ENCODE measurements at regions not wholly inside any gene's neighbourhood (a gene's known extent, or its start where the extent isn't known, plus 50 kb on each side); places are given as distances from the start of the nearest gene placed in this dataset.

DNA sequence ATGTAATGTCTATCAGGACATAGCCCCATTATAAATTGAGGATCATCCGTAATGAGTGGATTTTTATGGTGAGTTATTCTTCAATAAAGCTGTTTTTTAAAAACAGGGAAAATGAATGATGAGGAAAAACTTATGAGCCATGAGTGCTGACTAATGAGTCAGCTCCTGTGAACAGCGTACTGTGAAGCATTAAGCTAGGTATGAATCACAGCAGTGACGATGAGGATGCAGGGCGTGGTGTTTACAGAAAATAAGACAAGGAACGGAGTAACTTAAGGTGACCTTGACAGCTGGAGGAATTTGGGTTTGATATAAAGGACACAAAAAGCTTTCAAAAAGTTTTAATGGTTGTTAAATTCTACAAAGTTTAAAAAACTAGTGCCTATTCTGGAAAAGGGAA, 96.3 kb downstream of the FOXF2 start:
- no peak for DNase-seq

DNA sequence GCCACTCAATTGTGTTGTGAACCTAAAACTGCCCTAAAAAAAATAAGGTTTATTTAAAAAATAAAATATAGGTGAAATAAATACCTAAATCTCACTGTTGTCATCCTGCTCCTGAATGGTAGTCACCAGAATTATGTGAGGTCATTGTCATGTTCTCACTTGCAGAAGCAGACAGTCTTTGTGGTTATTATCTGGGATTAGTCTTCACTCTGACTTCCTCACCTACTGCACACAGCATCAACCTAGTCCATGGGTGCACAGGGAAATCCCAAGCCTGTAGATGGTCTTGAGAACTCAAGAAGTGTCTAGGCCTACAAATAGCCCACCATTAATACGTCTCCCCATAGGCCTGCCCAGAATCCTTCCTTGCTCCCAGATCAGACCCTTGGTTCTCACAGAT, 97.0 kb downstream of the FOXF2 start:
- no peak for DNase-seq

DNA sequence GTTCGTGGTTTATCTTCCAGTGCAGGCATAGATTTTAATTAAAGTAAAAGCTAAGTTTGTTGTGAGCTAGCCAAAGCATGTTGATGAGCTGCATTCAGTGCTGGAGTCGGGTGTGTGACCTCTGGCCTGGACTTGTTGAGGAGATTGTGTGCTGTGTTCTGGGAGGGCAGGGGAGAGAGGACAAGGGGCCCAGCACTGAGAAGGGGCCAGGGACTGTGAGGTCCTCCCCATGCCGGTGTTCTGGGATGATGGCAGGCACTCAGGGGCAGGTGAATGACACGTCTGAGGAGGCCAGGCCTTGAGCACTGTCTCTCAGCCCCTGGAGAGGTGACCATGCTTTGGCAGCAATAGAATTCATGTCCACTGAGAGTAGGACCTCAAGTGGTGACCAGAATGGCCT, 97.9 kb downstream of the FOXF2 start:
- DNase-seq = no peak

DNA sequence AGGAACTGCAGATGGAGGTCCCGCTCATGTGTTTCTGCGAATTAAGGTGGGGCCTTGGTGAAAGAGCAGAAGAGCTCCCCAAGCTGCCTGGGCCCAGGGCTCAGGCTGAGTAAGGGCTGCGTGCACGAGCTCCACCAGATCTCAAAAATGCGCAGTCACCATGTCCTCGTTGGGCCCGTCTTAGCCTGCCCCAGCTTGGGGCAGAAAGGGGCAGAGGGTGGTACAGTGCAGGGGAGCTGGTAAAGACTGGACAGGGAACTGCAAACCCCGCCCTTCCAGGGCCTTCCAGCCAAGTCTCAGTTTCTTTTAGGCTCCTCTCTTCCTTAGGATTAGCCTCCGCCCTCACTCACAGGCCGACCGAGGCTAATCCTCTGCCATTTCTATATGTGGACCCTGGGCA, 101.6 kb downstream of the FOXF2 start:
- no peak for DNase-seq

DNA sequence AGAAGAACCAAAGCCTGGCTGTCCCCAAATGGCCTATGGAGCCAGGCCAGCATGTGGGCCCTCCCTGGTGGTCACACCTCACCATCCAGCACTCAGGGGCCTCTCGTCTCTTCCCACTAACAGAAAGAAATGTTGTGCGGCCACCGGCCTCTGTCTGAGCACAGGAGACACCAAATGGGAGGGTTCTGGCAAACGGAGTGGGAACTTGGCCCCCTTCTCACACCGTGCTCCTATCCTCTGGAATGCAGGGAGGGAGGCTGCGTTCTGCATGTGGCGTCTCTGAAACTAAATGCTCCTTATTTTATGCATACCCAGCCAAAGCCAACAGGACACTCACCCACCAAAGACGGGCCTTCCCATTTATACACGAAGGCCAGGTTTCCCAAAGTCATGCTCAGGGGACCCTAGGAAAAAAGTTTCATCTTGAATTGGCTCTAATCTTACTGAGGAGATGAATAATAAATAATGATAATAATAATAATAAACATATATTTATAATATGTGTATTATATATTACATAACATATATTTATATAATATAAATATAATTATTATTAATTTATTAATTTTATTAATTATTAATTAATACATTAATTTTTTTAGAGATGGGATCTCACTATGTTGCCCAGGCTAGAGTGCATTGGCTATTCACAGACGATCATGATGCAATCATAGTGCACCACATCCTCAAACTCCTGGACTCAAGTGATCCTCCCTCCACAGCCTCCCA, 102.4 kb downstream of the FOXF2 start:
- DNase-seq = no peak

DNA sequence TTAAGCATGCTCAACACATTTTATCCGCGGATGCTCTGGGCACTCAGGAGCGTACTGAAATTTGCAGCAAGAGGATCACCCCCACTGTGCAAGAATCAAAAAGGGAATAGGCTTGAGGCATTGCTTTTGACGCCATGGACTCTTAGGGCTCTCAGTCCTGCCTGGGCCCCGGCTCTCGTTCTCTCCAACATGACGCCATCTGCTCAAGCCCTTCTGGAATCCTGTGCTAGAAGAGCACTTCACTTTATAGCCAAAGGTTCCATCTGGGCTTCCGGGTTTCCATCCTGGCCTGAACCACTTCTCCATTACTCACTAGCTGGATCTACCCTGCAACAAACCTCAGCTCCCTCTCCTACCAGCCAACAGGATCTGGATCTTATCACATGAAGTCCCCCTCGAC, 105.3 kb downstream of the FOXF2 start:
- DNase-seq = no peak

DNA sequence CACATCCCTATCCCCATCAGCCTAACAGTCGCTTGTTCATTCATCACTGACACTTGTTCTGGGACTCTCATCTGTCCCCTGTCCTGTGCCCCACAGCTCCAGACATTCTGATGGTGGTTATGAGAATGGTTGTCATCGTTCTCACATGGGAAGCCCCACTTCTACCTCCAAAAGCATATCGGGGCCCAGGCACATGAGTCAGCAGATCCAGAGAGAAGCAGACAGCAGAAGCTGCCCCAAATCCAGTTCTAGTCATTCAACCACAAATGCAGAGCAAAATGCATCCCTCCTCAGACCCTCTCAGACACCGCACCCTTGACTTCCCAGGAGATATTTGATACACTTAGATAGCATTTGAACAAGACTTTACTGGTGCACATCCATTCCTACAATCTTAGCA, 106.0 kb downstream of the FOXF2 start:
- no peak for DNase-seq

DNA sequence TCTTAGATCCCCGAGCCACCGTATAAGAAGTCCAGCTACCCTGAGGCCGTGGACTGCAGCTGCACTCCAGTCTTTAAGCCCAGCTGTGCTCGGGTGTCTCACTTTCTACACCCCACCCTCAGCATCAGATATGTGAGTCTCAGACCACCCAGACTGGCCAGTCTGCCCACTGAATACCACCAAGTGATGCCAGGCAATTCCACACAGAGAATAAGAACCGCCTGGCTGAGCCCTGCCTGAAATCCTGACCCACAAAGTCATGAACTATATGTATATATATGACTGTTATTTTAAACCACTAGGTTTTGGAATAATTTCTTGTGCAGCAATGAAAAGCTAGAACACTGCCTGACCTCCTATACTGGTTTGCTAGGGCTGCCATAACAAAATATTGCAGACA, 106.7 kb downstream of the FOXF2 start:
- DNase-seq = no peak

DNA sequence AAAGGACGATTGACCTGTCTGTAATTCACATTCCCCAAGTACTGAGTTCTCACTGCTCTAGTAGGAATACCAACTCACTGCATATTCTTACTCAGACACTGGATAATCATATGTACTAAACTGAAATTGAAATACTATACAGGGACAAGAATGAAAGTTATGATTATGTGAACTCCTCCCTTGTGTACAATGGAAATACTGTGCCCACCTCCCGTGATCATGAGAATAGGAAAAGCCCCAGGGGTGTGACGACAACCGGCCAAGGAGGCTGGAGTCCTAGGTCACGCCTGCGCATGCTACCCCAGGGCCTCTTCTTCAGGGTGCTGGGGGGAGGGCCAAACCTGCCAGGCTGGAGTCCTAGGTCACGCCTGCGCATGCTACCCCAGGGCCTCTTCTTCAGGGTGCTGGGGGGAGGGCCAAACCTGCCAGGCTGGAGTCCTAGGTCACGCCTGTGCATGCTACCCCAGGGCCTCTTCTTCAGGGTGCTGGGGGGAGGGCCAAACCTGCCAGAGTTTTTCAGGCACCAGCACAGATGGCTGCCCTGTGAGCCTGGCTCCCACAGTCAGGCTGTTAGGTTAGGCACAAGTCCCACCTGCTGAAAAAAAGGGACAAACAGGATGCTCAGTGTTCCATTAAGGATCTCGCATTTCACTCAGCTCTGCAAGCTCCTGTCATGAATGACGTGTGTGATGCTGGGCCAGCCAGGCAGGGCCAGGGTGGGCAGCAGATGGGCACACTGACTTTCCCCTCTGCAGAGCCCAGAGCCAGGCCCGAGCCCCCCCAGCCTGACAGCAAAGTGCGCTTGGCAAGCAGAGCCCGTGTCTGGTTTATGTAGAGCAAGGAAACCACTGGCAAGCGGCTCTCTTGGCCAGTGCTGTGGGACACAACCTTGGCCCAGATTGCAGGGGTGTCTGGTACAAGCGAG, 107.7 kb downstream of the FOXF2 start:
- no peak for DNase-seq

DNA sequence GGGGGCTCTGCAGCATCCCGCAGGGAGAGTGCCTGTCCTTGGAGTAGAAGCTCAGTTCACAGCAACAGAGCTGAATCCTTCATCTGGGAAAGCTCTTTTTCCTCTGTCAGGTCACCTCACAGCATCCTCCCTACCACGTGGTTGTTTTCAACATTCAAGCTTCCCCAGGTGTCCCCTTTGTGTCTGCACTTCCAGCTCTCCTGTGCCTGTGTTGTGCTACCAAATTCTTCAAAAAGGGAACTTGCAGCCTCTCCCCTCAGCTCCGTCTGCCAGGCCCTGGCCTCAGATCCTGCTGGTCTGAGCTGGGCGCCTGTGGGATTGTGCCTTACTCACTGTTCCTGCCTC, 108.4 kb downstream of the FOXF2 start:
- DNase-seq = no peak

DNA sequence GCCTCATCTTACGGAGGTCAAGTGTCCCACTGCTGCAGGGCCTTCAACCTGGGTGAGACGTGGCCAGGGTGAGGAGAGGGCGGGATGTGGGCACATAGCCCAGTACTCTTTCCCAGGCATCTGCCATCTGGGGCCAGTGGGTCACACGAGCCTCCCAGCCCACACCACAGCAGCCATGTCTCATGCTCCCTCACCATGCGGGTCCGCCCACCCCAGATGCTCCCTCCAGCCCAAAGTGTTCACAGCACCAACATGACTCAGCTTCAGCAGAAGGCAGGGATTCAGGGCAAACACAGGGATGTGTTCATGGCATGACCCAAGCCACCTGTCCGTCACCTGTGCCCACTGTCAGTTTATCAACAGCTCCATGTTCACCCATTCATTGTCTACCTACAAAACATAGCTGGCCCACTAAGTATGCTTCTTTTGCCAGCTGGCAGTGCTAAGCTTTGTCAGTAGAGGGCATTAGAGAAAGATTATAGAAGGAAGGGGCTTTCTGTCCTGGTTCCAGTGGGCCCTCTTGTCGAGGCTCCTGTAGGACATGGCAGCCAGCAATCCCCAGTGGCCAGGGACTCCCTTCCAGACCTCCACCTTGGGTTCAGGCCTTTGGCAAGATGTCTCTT, 109.2 kb downstream of the FOXF2 start:
- no peak for DNase-seq

DNA sequence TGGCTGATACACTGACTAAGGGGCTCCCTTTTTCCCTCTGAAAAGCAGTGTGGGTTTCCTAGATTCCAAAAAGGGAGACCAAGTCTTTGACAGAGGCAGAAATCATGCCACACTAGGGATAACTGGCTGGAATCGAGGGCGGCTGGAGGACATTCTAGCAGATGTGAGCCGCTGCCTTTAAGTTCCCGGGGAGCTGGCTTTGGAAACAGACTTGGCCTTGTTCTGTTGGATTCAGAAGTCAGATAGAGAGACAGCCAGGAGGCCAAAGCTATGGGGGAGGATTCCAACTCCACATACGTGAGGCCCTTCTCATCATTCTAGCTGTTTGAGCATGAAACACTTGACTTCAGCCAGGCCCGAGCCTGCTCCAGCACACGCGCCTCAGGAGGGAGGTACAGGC, 109.9 kb upstream of the FOXC1 start:
- DNase-seq = no peak

DNA sequence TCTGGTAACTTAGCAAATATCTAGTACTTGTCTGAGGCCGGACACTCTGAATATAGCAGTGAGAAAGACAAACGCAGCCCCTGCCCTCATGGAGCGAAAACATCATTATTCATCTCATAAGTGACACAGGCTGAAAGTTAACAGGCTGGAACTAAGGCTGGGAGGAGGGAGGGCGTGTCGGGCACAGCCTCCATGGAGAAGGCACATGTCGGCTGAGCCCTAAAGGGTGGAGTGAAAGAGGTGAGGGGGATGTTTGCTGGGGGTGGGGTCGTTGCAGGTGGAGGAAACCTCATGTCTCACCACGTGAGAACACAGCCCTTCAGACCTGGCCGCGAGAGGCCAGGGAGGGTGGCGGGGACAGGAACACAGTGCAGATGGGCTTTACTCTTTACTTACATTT, 108.8 kb upstream of the FOXC1 start:
- no peak for DNase-seq

DNA sequence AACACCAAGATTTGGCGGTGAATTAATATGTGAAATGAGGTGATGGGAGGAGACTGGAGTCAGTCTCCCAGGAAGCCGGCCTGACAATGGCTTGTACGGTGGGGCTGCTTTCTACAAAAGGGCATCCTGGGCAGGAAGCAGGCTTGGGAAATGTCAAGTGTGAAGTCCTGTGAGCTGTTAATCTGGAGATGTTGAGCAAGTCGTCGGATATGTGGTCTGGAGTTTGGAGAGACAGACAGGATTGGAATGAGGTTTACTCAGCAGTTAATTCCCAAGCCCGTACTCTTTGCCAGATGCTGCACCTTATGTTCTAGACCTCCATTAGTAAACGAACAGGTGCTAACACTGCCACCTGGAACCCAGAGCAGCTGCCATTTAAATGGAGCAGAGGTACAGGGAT, 107.7 kb upstream of the FOXC1 start:
- no peak for DNase-seq

DNA sequence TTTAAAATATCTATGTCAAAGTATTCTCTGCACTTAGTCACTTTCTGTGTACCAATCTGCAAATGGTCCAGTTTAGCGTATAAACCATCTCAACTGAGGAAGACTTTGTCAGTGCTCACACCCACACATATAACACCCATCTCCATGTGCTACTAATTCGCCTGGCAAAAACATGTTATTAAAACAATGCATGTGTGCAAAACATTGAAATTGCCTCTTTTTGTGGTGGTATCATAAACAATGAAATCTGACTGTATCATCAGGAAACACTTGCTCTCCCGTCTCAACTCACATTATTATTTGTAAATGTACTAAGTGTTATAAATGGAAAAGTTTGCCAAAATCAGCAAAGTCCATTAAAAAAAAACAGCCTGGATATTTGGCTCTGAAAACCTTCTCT, 105.9 kb upstream of the FOXC1 start:
- no peak for DNase-seq

DNA sequence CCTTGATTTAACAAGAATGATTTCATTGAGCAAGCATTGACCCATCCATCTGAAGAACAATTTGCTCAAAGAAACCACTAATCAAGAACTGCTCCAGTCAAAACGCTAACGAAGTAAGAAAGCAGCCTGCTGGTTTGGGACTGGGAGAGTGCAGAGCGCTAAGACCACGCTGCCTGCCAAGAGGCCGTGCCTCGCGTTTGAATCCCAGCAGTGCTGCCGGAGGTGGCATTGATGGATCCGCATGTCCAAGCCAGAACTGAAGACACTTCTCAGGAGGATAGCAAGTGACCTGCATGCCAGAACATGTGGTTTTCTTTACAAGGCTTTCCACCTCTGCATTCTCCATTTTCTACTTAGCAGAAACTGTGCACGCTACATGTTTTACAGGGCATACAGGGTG, 105.2 kb upstream of the FOXC1 start:
- no peak for DNase-seq

DNA sequence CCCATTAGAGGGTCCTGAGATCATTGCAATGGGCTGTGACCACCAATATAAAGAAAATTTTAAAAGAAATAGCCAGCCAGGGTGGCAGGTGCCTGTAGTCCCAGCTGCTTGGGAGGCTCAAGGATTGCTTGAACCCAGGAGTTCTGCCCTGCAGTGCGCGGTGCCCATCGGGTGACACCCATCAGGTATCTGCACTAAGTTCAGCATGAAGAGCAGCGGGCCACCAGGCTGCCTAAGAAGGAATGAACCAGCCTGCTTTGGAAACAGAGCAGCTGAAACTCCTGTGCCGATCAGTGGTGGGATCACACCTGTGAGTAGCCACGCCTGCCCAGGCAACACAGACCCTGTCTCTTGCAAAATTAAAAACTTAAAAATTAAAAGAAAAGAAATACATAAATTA, 102.5 kb upstream of the FOXC1 start:
- no peak for DNase-seq

DNA sequence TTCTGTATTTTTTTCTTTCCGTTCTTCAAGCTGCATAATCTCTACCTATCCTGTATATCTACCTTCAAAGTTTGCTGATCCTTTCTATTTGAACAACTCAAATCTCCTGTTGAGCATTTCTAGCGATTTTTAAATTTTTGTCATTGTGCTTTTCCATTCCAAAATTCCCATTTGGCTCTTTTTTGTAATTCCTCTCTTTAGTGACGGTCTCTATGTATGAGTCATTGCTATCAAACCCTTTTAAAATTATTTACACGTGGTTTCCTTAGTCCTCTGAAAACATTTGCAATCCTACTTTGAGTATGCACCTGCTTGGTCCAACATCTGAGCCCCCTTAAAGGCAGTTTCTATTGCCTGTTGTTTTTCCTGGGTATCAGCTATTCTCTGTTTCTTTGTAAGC, 100.5 kb upstream of the FOXC1 start:
- no peak for DNase-seq

DNA sequence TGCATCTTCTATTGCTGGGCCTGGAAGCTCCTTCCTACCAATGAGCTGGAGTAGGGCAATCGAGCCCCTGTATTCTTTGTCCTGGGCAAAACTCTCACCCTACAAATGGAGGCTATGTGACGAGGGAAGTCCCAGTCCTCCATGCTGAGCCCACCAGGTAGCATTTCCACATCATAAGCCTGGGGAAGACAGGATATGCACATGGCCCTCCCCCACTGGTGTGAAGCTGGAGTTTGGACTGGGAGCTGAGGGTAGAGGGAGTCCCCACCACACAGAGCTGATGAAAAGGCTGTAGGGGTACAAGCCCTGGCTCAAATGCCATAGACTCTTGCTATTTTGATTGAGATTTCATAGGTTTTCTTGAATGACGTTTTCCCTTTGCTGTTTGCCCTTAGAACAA, 99.5 kb upstream of the FOXC1 start:
- DNase-seq = no peak

DNA sequence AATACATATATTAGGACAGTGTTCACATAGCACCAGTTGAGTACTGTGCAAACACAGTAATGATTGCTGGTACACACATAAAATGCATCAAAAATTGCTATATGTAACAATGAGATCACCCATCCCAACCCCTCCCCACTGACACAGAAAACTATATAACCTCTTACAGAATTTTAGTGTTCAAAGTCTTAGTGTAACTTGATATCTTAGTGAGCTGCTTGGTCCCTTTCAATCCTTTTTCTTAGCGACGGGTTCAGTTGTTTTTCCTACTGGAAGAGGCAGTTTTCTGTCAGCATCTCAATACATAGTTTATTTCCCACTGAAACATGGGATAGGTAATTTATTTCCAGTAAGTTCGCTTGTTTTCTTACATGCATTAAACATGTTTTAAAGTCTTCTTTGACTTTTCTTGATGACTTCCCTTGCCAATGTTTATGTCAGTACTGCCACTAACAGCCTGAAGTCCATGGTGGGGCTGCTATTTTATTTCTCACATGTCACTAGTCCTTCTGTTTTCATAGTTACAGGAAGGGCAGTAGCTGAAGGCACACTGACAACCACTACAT, 96.4 kb upstream of the FOXC1 start:
- DNase-seq = no peak

DNA sequence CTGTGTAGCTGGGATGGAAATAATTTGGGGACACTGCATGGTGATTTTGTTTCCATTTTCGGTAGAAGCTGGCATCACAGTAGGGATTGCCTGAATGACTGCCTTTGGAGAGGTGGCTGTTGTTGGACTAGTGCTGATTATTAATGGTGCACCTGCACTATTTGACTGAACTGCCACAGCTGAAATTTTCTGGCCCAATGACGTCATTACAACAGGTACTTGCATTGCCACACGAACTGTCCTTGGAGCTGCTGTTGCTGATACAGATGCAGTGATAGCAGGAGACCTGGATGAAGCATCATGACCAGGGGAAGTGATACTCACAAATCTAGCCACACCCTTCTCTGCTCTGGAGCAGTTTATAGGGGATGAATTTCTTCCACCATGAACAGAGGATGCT, 95.6 kb upstream of the FOXC1 start:
- no peak for DNase-seq

DNA sequence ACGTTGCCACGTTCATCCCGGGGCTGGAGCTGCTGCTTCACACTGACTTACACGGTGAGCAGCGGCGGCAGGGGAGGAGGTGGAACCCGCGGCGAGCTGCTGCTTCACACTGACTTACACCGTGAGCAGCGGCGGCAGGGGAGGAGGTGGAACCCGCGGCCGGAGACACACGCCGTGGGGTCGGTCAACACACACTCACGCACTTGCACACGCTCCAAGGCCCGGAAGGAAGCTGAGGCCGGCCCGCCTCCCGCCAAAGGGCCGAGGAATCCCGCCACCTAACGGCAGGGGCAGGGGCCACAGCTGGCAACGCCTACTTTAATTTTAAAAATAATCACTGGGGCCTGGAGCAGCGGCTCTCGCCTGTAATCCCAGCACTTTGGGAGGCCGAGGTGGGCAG, 94.4 kb upstream of the FOXC1 start:
- DNase-seq = no peak

DNA sequence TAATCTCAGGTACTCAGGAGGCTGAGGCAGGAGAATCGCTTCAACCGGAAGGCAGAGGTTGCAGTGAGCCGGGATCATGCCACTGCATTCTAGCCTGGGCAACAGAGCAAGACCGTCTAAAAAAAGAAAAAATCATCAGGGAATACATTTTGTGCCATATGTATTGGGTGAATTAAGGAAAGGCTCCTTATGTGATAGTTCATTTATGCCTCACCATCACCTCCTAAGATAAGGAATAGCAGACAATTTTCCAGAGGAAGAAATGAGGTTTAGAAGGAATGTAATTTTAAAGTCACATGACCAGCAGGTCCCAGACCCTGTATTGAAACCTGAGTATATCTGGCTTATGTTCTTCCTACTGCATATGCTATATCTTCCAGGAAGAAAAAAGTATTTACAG, 93.9 kb upstream of the FOXC1 start:
- DNase-seq = no peak

Measured in stimulated activated CD4-positive, alpha-beta T cell treated with anti-CD3 and anti-CD28 coated beads, Interleukin-15, amount 100 ng/mL, for 24 hours (primary cell).